EH (cell line): ENCODE measurements at regions not wholly inside any gene's neighbourhood (a gene's known extent, or its start where the extent isn't known, plus 50 kb on each side); places are given as distances from the start of the nearest gene placed in this dataset.
"Not testable (repeated sequence)": the region's sequence is repeated elsewhere in the genome, so short reads cannot be mapped to it uniquely, and the experiment has no call there.

Experiments used
- DNase-seq: peaks from one replicate; pipeline ENCODE4 v3.0.0-alpha.2; 2015; ENCODE audit warnings: low read depth

- DNase-seq = no peak
These were observed 51.3 kb upstream of the EGFL6 start for GRCh38 chrX:13518126-13518525.

GRCh38 chrX:13515211-13515930 lies 54.0 kb upstream of the EGFL6 start:
- DNase-seq = peak; percentile 9

GRCh38 chrX:13511944-13512330 lies 57.5 kb upstream of the EGFL6 start:
- peak; percentile 4 for DNase-seq

- no peak for DNase-seq
These were observed 58.0 kb upstream of the EGFL6 start for GRCh38 chrX:13511241-13511943.

GRCh38 chrX:13507893-13508292 lies 61.5 kb upstream of the EGFL6 start:
- no peak for DNase-seq

- peak; percentile 50 for DNase-seq
These were observed 62.8 kb upstream of the EGFL6 start for GRCh38 chrX:13506574-13506973.

- DNase-seq = no peak
These were observed 66.8 kb upstream of the EGFL6 start for GRCh38 chrX:13502590-13502989.

GRCh38 chrX:13499736-13500135 lies 69.7 kb upstream of the EGFL6 start:
- DNase-seq = no peak

- no peak for DNase-seq
These were observed 71.2 kb upstream of the EGFL6 start for GRCh38 chrX:13498238-13498637.

- no peak for DNase-seq
These were observed 74.2 kb upstream of the EGFL6 start for GRCh38 chrX:13495232-13495631.

GRCh38 chrX:13494562-13494961 lies 74.8 kb upstream of the EGFL6 start:
- DNase-seq = no peak

- DNase-seq = no peak
These were observed 75.7 kb upstream of the EGFL6 start for GRCh38 chrX:13493659-13494058.

GRCh38 chrX:13492286-13492685 lies 77.1 kb upstream of the EGFL6 start:
- no peak for DNase-seq

GRCh38 chrX:13491061-13491460 lies 78.3 kb upstream of the EGFL6 start:
- no peak for DNase-seq

GRCh38 chrX:13489454-13489853 lies 79.9 kb upstream of the EGFL6 start:
- peak; percentile 57 for DNase-seq

- peak; percentile 93 for DNase-seq
These were observed 81.5 kb upstream of the EGFL6 start for GRCh38 chrX:13487731-13488505.

- no peak for DNase-seq
These were observed 84.2 kb upstream of the EGFL6 start for GRCh38 chrX:13485167-13485566.

- DNase-seq = no peak
These were observed 85.6 kb upstream of the EGFL6 start for GRCh38 chrX:13483773-13484172.

- DNase-seq = no peak
These were observed 86.5 kb upstream of the EGFL6 start for GRCh38 chrX:13482746-13483541.

GRCh38 chrX:13480780-13481179 lies 88.6 kb upstream of the EGFL6 start:
- not testable (repeated sequence) for DNase-seq

GRCh38 chrX:13479452-13479813 lies 90.0 kb upstream of the EGFL6 start:
- DNase-seq = no peak

GRCh38 chrX:13478740-13479451 lies 90.5 kb upstream of the EGFL6 start:
- no peak for DNase-seq
